HepG2 (cell line): ENCODE measurements at regions not wholly inside any gene's neighbourhood (a gene's known extent, or its start where the extent isn't known, plus 50 kb on each side); places are given as distances from the start of the nearest gene placed in this dataset.

Experiments
- ATAC-seq: fragments of 200-7000 bp; cut with Tn5 transposase; 3 replicates; pipeline ENCODE4 v1.9.1; 2020; ENCODE audit warnings: mild to moderate bottlenecking, moderate library complexity
- BruUV-seq: library from RNA; stranded (reverse); fragments of 400-500 nt; replicated peaks from 2 replicates; lab custom pipeline; 2021; lab: Mats Ljungman, UMichigan
- CTCF ChIA-PET: fragments of 300-600 bp; formaldehyde crosslinking; extraction: SDS; loops from one replicate; lab custom pipeline; 2021; ENCODE audit warnings: low total read pairs, inconsistent platforms, low intra/inter-chr PET ratio; lab: Yijun Ruan, JAX
- POLR2A ChIA-PET: fragments of 350-600 bp; sonication (Branson Sonifier 250); formaldehyde crosslinking; loops from one replicate; lab custom pipeline; 2020; ENCODE audit warnings: antibody characterized with exemption, inconsistent platforms; lab: Yijun Ruan, JAX
- DNase-seq: peaks from one replicate; pipeline ENCODE4 v3.0.0-alpha.2; 2015; ENCODE audit warnings: low spot score
- FAIRE-seq: peaks from 3 replicates; lab custom pipeline; 2011; peaks lifted over from hg19 to GRCh38; lab: Jason Lieb, UNC
- H2AFZ ChIP-seq: one replicate; pipeline ENCODE4 v1.6.1; 2011; ENCODE audit warnings: low read length, inconsistent platforms
- H3K27ac ChIP-seq: fragments of 300-600 bp; 3 replicates; pipeline ENCODE4 v1.8.0; 2011; ENCODE audit warnings: mixed run types, mild to moderate bottlenecking, mixed read lengths, low read length, inconsistent platforms; ENCODE audit not compliant: insufficient read depth; ENCODE audit errors: extremely low read length
- H3K27me3 ChIP-seq, 2 experiments: fragments of 200-600 bp in 1 of 2; 2 replicates in 1 of 2; 3 replicates in 1 of 2; pipeline versions ENCODE4 v1.6.0 to v1.8.0; 2011; ENCODE audit warnings: low read length in 2 of 2, mild to moderate bottlenecking in 2 of 2, moderate library complexity in 2 of 2, inconsistent platforms in 1 of 2; ENCODE audit not compliant: insufficient read depth in 2 of 2, control insufficient read depth in 1 of 2
- H3K36me3 ChIP-seq, 2 experiments: fragments of 200-600 bp in 1 of 2; replicated peaks in 1 of 2; 2 replicates in 1 of 2; 3 replicates in 1 of 2; pipeline versions ENCODE4 v1.5.1 to v1.8.0; 2011; ENCODE audit warnings: low read length in 2 of 2, inconsistent platforms in 1 of 2; ENCODE audit not compliant: insufficient read depth in 2 of 2, control insufficient read depth in 1 of 2
- H3K4me1 ChIP-seq: 2 replicates; pipeline ENCODE4 v1.5.1; 2012; ENCODE audit warnings: low read length, inconsistent platforms; ENCODE audit not compliant: insufficient read depth
- H3K4me2 ChIP-seq: 2 replicates; pipeline ENCODE4 v1.6.0; 2011; ENCODE audit warnings: low read depth, low read length, inconsistent platforms
- H3K4me3 ChIP-seq, 3 experiments: fragments of 200-600 bp in 1 of 3; sonication (generic), shearing (Covaris generic) in 1 of 3; replicated peaks in 1 of 3; 2 replicates each; pipeline ENCODE4 v1.5.1; 2011 to 2016; ENCODE audit warnings: low read length in 3 of 3, inconsistent platforms in 2 of 3, low read depth in 2 of 3, mild to moderate bottlenecking in 2 of 3, control low read depth in 1 of 3, mixed read lengths in 1 of 3; ENCODE audit not compliant: insufficient read depth in 1 of 3
- H3K79me2 ChIP-seq: one replicate; pipeline ENCODE4 v1.6.1; 2011; ENCODE audit warnings: low read length, inconsistent platforms; ENCODE audit not compliant: insufficient read depth
- H3K9ac ChIP-seq: 2 replicates; pipeline ENCODE4 v1.6.0; 2011; ENCODE audit warnings: mild to moderate bottlenecking, low read depth, low read length, inconsistent platforms; ENCODE audit not compliant: insufficient read depth
- H3K9me3 ChIP-seq: 2 replicates; pipeline ENCODE4 v1.5.1; 2012; ENCODE audit warnings: mild to moderate bottlenecking, low read length
- H4K20me1 ChIP-seq: 2 replicates; pipeline ENCODE4 v1.6.0; 2011; ENCODE audit warnings: inconsistent platforms, mild to moderate bottlenecking, low read length, moderate library complexity; ENCODE audit not compliant: insufficient read depth
- FOXA1 ChIP-seq, 2 experiments: fragments of 450-650 bp in 1 of 2; sonication (generic) in 1 of 2; formaldehyde crosslinking in 1 of 2; IDR thresholded peaks; 2 replicates each; pipeline versions ENCODE4 v1.4.0 to v1.6.1; 2016 to 2020; ENCODE audit warnings: missing genetic modification reagents in 1 of 2
- POLR2G ChIP-seq: fragments of 200-400 bp; formaldehyde crosslinking; IDR thresholded peaks from 2 replicates; pipeline ENCODE4 v1.6.1; 2018; ENCODE audit warnings: mild to moderate bottlenecking, low read depth, low read length, moderate library complexity
- SIX1 ChIP-seq: sonication (generic); formaldehyde crosslinking; IDR thresholded peaks from 2 replicates; pipeline ENCODE4 v1.4.0; 2020; ENCODE audit warnings: missing genetic modification reagents, borderline replicate concordance
- ZNF275 ChIP-seq: sonication (generic); formaldehyde crosslinking; IDR thresholded peaks from 2 replicates; pipeline ENCODE4 v1.8.0; 2022; ENCODE audit warnings: missing genetic modification reagents, mild to moderate bottlenecking, inconsistent platforms, borderline replicate concordance
- WGBS: methylation state at CpG from one replicate; pipeline ENCODE4 v1.1.6; 2017; ENCODE audit warnings: low lambda C conversion rate; 5-methylcytosine and 5-hydroxymethylcytosine counted together
- in situ Hi-C: cut with HindIII; loops from 2 replicates; pipeline ENCODE4 v1.10.0; 2017; ENCODE audit warnings: low pct_unique_long_range_greater_than_20kb; ENCODE audit not compliant: extremely low pct_ligation_motif_present
- intact Hi-C: fragments of 100-400 bp; cut with micrococcal nuclease; formaldehyde crosslinking; loops from one replicate; pipeline ENCODE4 v1.10.0; 2022; ENCODE audit not compliant: unreplicated experiment
- TF ChIP-seq, protein P1 (sequence below): sonication (generic); formaldehyde crosslinking; IDR thresholded peaks from 2 replicates; pipeline ENCODE4 v1.9.0; 2021; ENCODE audit warnings: mild to moderate bottlenecking, missing genetic modification reagents
- TF ChIP-seq, protein P2 (sequence below): sonication (generic); formaldehyde crosslinking; IDR thresholded peaks from 2 replicates; pipeline ENCODE4 v1.4.0; 2020; ENCODE audit warnings: missing genetic modification reagents

- H3K4me2 ChIP-seq, result no peak overlapping the region
- POLR2A ChIA-PET, result no interaction called here
- WGBS, result 2% methylated on average over 3 of the region's 3 CpGs
- intact Hi-C loops (no loop called here), in situ Hi-C loops (no loop called here)
- TF ChIP-seq, protein P1, sequence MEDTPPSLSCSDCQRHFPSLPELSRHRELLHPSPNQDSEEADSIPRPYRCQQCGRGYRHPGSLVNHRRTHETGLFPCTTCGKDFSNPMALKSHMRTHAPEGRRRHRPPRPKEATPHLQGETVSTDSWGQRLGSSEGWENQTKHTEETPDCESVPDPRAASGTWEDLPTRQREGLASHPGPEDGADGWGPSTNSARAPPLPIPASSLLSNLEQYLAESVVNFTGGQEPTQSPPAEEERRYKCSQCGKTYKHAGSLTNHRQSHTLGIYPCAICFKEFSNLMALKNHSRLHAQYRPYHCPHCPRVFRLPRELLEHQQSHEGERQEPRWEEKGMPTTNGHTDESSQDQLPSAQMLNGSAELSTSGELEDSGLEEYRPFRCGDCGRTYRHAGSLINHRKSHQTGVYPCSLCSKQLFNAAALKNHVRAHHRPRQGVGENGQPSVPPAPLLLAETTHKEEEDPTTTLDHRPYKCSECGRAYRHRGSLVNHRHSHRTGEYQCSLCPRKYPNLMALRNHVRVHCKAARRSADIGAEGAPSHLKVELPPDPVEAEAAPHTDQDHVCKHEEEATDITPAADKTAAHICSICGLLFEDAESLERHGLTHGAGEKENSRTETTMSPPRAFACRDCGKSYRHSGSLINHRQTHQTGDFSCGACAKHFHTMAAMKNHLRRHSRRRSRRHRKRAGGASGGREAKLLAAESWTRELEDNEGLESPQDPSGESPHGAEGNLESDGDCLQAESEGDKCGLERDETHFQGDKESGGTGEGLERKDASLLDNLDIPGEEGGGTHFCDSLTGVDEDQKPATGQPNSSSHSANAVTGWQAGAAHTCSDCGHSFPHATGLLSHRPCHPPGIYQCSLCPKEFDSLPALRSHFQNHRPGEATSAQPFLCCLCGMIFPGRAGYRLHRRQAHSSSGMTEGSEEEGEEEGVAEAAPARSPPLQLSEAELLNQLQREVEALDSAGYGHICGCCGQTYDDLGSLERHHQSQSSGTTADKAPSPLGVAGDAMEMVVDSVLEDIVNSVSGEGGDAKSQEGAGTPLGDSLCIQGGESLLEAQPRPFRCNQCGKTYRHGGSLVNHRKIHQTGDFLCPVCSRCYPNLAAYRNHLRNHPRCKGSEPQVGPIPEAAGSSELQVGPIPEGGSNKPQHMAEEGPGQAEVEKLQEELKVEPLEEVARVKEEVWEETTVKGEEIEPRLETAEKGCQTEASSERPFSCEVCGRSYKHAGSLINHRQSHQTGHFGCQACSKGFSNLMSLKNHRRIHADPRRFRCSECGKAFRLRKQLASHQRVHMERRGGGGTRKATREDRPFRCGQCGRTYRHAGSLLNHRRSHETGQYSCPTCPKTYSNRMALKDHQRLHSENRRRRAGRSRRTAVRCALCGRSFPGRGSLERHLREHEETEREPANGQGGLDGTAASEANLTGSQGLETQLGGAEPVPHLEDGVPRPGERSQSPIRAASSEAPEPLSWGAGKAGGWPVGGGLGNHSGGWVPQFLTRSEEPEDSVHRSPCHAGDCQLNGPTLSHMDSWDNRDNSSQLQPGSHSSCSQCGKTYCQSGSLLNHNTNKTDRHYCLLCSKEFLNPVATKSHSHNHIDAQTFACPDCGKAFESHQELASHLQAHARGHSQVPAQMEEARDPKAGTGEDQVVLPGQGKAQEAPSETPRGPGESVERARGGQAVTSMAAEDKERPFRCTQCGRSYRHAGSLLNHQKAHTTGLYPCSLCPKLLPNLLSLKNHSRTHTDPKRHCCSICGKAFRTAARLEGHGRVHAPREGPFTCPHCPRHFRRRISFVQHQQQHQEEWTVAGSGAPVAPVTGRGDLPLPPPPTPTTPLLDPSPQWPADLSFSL (CRISPR knock-in tag), result no peak
- no peak for TF ChIP-seq POLR2G
- no peak for TF ChIP-seq FOXA1 (IDR thresholded peaks at IDR 0.05)
- TF ChIP-seq FOXA1 (CRISPR knock-in tag; IDR thresholded peaks at IDR 0.05), result no peak
- TF ChIP-seq, protein P2, sequence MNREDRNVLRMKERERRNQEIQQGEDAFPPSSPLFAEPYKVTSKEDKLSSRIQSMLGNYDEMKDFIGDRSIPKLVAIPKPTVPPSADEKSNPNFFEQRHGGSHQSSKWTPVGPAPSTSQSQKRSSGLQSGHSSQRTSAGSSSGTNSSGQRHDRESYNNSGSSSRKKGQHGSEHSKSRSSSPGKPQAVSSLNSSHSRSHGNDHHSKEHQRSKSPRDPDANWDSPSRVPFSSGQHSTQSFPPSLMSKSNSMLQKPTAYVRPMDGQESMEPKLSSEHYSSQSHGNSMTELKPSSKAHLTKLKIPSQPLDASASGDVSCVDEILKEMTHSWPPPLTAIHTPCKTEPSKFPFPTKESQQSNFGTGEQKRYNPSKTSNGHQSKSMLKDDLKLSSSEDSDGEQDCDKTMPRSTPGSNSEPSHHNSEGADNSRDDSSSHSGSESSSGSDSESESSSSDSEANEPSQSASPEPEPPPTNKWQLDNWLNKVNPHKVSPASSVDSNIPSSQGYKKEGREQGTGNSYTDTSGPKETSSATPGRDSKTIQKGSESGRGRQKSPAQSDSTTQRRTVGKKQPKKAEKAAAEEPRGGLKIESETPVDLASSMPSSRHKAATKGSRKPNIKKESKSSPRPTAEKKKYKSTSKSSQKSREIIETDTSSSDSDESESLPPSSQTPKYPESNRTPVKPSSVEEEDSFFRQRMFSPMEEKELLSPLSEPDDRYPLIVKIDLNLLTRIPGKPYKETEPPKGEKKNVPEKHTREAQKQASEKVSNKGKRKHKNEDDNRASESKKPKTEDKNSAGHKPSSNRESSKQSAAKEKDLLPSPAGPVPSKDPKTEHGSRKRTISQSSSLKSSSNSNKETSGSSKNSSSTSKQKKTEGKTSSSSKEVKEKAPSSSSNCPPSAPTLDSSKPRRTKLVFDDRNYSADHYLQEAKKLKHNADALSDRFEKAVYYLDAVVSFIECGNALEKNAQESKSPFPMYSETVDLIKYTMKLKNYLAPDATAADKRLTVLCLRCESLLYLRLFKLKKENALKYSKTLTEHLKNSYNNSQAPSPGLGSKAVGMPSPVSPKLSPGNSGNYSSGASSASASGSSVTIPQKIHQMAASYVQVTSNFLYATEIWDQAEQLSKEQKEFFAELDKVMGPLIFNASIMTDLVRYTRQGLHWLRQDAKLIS (CRISPR knock-in tag), result no peak
- TF ChIP-seq SIX1 (CRISPR knock-in tag), result no peak
- no peak for TF ChIP-seq ZNF275
- ATAC-seq, result no peak
- no peak overlapping the region for H2AFZ ChIP-seq
- H3K27me3 ChIP-seq, result no peaks in the 10 kb centered on the region
- FAIRE-seq, result no peak
- no peaks in the 10 kb centered on the region for H4K20me1 ChIP-seq
- no TSS peak for BruUV-seq
- H3K9me3 ChIP-seq, result no peaks in the 10 kb centered on the region
- no peak overlapping the region for H3K4me3 ChIP-seq
- H3K79me2 ChIP-seq, result no peaks in the 10 kb centered on the region
- CTCF ChIA-PET, result no interaction called here
- H3K9ac ChIP-seq, result no peak overlapping the region
- DNase-seq, result no peak
- H3K36me3 ChIP-seq, result no peaks in the 10 kb centered on the region
- H3K4me1 ChIP-seq, result no peaks in the 10 kb centered on the region
- H3K27ac ChIP-seq, result no peak overlapping the region
Observed at GRCh38 chr3:86595696-86596095, 395.3 kb downstream of the VGLL3 start.
